ENCODE measurements at regions not wholly inside any gene's neighbourhood (a gene's known extent, or its start where the extent isn't known, plus 50 kb on each side); places are given as distances from the start of the nearest gene placed in this dataset.
A peak's percentile ranks its signal among the peaks of the same experiment; 100 is the strongest.

- in situ Hi-C loops (cut with MboI; ENCODE audit: low pct_unique_long_range_greater_than_20kb in 2 of 9, low sequenced_read_pairs in 9 of 9, unreplicated experiment in 9 of 9): no loop called here
- H3K4me1 ChIP-seq (replicated peaks in 1 of 2): no peaks in the 10 kb centered on the region
- no peak overlapping the region for H3K27ac ChIP-seq
- H3K4me3 ChIP-seq: no peak overlapping the region
- ATAC-seq (replicated peaks in 6 of 8): peak in 3 of 8 experiments; percentile 62 to 91 (median 74)
Observed at GRCh38 chr7:91526404-91526803, 262.2 kb downstream of the FZD1 start.

DNA sequence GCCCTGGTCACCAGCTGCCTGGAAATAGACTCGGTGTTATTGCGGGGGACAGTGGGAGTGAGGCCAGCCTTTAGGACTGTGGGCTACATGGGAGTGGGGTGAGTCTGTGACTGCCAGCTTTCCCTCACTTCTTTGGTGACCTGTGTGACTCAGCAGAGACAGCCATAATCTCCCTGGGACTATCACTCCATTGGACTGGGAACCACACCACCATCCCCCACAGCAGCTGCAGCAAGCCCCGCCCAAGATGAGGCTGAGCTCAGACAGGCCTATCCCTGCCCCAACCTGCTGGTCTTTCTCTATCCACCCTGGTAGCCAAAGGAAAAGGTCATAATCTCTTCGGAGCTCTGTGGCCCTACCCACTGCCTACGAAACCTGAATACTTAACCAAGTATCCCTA lies 263.2 kb downstream of the FZD1 start:
- peak in 2 of 8 experiments; percentile 63 to 89 for ATAC-seq (replicated peaks in 6 of 8)
- Histone ChIP-seq H3K27ac (no peak overlapping the region), H3K4me1 (replicated peaks in 1 of 2) (no peaks in the 10 kb centered on the region), H3K4me3 (no peak overlapping the region)
- 0 to 100% (median 100%) methylated on average over 1 to 3 of the region's 5 CpGs; no CpG with 5 or more reads in 5 of the 10 experiments for WGBS, 10 experiments
- in situ Hi-C loops (cut with MboI; ENCODE audit: low pct_unique_long_range_greater_than_20kb in 2 of 9, low sequenced_read_pairs in 9 of 9, unreplicated experiment in 9 of 9): no loop called here

- no peak for ATAC-seq (replicated peaks in 6 of 8)
- WGBS, 10 experiments: 18 to 100% (median 71%) methylated on average over 1 of the region's 1 CpG; no CpG with 5 or more reads in 6 of the 10 experiments
Observed at GRCh38 chr7:91533996-91534395, 269.8 kb downstream of the FZD1 start.

DNA sequence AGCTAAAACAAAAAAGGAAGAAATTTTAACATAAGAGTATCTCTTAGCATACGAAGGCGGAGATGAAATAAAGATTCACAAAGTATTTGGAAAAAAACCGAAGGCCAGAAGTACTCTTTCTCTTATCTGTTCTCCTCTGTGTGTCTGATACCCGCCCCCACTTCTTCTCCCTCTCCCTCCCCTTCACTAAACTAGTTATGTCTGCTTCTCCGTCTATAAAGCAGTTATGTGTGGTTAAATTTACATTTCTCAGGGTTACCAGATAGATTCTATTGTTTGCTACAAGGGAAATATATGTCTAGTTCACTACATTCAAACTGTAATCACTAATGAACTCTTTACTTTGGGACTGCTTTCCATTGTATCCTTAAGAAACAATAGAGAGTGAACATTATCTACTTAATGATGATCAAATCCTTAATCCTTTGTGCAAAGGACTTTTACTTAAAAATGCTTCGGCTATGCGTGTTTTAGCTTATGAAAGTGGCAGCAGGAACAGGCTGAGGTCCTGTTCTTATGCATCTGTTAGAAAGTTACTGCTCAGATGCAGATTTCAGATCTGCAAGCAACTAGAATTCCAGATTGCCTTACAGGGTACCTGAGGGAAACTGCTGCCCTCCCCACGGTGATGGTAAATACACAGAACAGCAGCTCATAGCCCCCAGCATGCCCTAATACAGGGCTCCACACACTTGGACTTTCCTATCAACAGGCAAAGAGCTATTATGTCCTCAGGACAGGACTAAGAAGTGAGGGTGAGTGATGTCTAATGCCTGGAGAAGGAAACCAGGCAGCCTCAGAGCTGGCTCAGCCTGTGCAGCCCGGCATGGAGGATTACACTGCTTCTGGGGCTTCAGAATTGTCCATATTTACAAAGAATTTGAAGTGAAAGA lies 273.3 kb downstream of the FZD1 start:
- in situ Hi-C loops (cut with MboI; ENCODE audit: low pct_unique_long_range_greater_than_20kb in 2 of 9, low sequenced_read_pairs in 9 of 9, unreplicated experiment in 9 of 9): no loop called here
- peaks cover 0 to 10% of the 10 kb centered on the region in 2 donors for H3K4me1 ChIP-seq (replicated peaks in 1 of 2)
- 23 to 100% (median 57%) methylated on average over 2 to 8 of the region's 9 CpGs for WGBS, 10 experiments
- H3K4me3 ChIP-seq: no peak overlapping the region
- no peak overlapping the region for H3K27ac ChIP-seq
- peak in 5 of 8 experiments; percentile 36 to 85 (median 54) for ATAC-seq (replicated peaks in 6 of 8)

More at GRCh38 chr7:91533996-91534395, 269.8 kb downstream of the FZD1 start:
- no peak overlapping the region for H3K4me3 ChIP-seq
- in situ Hi-C loops (cut with MboI; ENCODE audit: low pct_unique_long_range_greater_than_20kb in 2 of 9, low sequenced_read_pairs in 9 of 9, unreplicated experiment in 9 of 9): no loop called here
- H3K4me1 ChIP-seq (replicated peaks in 1 of 2): peaks cover 0 to 10% of the 10 kb centered on the region in 2 donors
- H3K27ac ChIP-seq: no peak overlapping the region

DNA sequence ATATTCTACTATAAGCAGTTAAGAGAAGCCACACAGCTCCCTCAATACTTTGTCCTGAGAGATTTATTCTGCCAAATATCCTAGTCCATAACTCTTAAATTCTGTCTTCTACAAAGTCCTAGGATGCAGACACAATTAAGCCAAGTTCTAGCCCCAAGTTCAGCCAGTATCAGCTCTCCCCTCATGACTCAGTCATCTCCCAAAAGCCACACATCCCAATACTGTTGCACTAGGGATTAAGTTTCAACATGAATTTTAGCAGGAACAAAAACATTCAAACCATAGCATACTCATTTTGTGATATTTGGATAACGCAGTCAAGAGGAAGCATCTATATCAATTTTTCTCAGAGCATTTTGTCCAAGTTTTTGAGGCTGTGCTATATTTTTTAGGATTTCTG lies 277.4 kb downstream of the FZD1 start:
- ATAC-seq (replicated peaks in 6 of 8): no peak
- WGBS, 10 experiments: 0 to 100% (median 93%) methylated on average over 1 of the region's 1 CpG; no CpG with 5 or more reads in 2 of the 10 experiments
- in situ Hi-C loops (cut with MboI; ENCODE audit: low pct_unique_long_range_greater_than_20kb in 2 of 9, low sequenced_read_pairs in 9 of 9, unreplicated experiment in 9 of 9): no loop called here
- no peak overlapping the region for H3K27ac ChIP-seq
- no peak overlapping the region for H3K4me3 ChIP-seq
- peaks cover 0 to 8% of the 10 kb centered on the region in 2 donors for H3K4me1 ChIP-seq (replicated peaks in 1 of 2)

GRCh38 chr7:91543646-91544045 lies 279.4 kb downstream of the FZD1 start:
- Histone ChIP-seq H3K4me1 (replicated peaks in 1 of 2) (no peaks in the 10 kb centered on the region), H3K27ac (no peak overlapping the region), H3K4me3 (no peak overlapping the region)
- in situ Hi-C loops (cut with MboI; ENCODE audit: low pct_unique_long_range_greater_than_20kb in 2 of 9, low sequenced_read_pairs in 9 of 9, unreplicated experiment in 9 of 9): no loop called here
- ATAC-seq (replicated peaks in 6 of 8): peak in 3 of 8 experiments; percentile 65 to 93 (median 70)
- 8 to 100% (median 86%) methylated on average over 1 of the region's 1 CpG; no CpG with 5 or more reads in 2 of the 10 experiments for WGBS, 10 experiments

DNA sequence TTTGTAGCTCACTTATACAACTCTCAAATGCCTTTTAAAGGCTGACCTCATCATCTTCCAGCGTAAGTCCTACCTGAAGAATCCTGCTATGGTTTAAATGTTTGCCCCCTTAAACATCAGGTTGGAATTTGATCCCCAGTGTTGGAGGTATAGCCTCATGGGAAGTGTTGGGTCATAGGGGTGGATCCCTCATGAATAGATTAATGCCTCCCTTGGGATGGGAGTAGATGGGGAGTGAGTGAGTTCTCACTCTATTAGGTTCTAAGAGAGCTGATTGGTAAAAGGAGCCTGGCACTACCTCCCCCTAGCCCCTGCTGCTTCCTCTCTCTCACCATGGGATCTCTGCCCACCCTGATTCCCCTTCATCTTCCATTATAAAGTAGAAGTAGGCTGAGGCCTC lies 285.6 kb downstream of the FZD1 start:
- peak in 2 of 8 experiments; percentile 55 to 56 for ATAC-seq (replicated peaks in 6 of 8)
- no peak overlapping the region for H3K4me3 ChIP-seq
- 60 to 100% (median 100%) methylated on average over 1 of the region's 1 CpG; no CpG with 5 or more reads in 6 of the 10 experiments for WGBS, 10 experiments
- H3K4me1 ChIP-seq (replicated peaks in 1 of 2): no peaks in the 10 kb centered on the region
- no peak overlapping the region for H3K27ac ChIP-seq
- in situ Hi-C loops (cut with MboI; ENCODE audit: low pct_unique_long_range_greater_than_20kb in 2 of 9, low sequenced_read_pairs in 9 of 9, unreplicated experiment in 9 of 9): no loop called here

- Histone ChIP-seq H3K4me3 (no peak overlapping the region), H3K4me1 (replicated peaks in 1 of 2) (no peaks in the 10 kb centered on the region), H3K27ac (no peak overlapping the region)
- in situ Hi-C loops (cut with MboI; ENCODE audit: low pct_unique_long_range_greater_than_20kb in 2 of 9, low sequenced_read_pairs in 9 of 9, unreplicated experiment in 9 of 9): no loop called here
- no peak for ATAC-seq (replicated peaks in 6 of 8)
- WGBS, 10 experiments: 100% methylated on average over 1 of the region's 1 CpG; no CpG with 5 or more reads in 4 of the 10 experiments
Observed at GRCh38 chr7:91550931-91551330, 286.7 kb downstream of the FZD1 start.

DNA sequence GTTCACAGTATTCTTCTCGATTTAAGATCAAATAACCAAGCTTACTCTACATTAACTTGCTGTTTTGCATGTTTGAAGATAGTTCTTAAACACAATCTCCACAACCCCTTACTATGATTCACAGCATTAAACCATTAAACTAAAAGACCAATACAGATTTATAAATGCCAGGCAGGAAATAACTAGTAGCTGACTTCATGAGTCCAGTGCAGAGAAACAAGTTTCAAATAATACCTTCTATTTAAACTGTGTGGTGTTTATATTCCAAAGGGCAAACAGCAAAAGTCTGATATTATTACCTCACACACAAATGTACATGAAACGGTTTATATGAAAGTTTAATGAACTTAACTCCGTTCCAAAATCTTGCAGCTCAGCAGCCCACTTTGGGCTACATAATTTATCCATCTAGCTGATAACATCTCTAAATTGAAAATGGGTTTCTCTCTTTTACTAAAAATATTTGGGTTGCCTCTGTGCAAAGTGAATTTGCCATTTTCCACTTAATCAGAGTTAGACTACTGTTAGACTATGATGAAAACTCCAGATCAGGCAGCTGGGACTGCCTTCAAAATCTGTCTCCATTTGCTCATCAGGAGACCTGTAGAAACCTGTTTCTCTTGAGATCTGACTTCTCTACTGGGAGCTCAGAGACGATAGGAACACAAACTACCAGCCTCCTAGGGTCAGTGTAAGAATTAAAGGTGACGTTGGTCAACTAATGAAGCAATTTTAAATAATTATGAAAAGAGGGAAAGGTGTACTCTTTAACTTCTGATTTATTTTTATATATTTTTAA lies 287.3 kb downstream of the FZD1 start:
- H3K27ac ChIP-seq: no peak overlapping the region
- no peak overlapping the region for H3K4me3 ChIP-seq
- in situ Hi-C loops (cut with MboI; ENCODE audit: low pct_unique_long_range_greater_than_20kb in 2 of 9, low sequenced_read_pairs in 9 of 9, unreplicated experiment in 9 of 9): no loop called here
- WGBS, 10 experiments: 27 to 100% (median 85%) methylated on average over 2 to 5 of the region's 5 CpGs
- ATAC-seq (replicated peaks in 6 of 8): no peak
- H3K4me1 ChIP-seq (replicated peaks in 1 of 2): no peaks in the 10 kb centered on the region

DNA sequence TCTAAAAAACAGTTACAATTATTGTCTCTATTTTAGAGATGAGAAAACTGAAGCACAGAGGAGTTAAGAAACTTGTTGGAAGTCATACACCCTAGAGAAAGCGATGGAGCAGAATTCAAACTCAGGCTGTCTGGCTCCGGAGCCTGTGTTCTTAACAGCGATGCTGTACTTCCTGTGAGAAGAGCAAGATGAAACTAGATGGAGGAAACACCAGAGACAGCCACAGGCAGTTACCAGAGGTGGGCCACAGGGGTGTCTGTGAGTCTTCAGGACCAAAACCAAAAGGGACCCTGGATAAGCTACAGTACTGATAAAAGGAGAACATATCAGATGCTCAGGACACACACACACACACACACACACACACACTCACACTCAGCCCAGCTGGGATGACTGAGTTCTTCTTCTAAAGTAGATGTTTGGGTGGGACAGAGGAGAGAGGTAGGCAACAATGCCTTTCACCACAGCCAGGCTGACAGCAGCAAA lies 289.2 kb downstream of the FZD1 start:
- no peak overlapping the region for H3K4me3 ChIP-seq
- WGBS, 10 experiments: 67 to 100% (median 94%) methylated on average over 1 to 3 of the region's 3 CpGs; no CpG with 5 or more reads in 3 of the 10 experiments
- no peak overlapping the region for H3K27ac ChIP-seq
- H3K4me1 ChIP-seq (replicated peaks in 1 of 2): no peaks in the 10 kb centered on the region
- in situ Hi-C loops (cut with MboI; ENCODE audit: low pct_unique_long_range_greater_than_20kb in 2 of 9, low sequenced_read_pairs in 9 of 9, unreplicated experiment in 9 of 9): no loop called here
- no peak for ATAC-seq (replicated peaks in 6 of 8)

- 23 to 100% (median 80%) methylated on average over 1 to 4 of the region's 6 CpGs; no CpG with 5 or more reads in 5 of the 10 experiments for WGBS, 10 experiments
- peak in 3 of 8 experiments; percentile 17 to 35 (median 30) for ATAC-seq (replicated peaks in 6 of 8)
- in situ Hi-C loops (cut with MboI; ENCODE audit: low pct_unique_long_range_greater_than_20kb in 2 of 9, low sequenced_read_pairs in 9 of 9, unreplicated experiment in 9 of 9): no loop called here
- H3K4me1 ChIP-seq (replicated peaks in 1 of 2): no peaks in the 10 kb centered on the region
- no peak overlapping the region for H3K27ac ChIP-seq
- no peak overlapping the region for H3K4me3 ChIP-seq
Observed at GRCh38 chr7:91554883-91555282, 290.6 kb downstream of the FZD1 start.

DNA sequence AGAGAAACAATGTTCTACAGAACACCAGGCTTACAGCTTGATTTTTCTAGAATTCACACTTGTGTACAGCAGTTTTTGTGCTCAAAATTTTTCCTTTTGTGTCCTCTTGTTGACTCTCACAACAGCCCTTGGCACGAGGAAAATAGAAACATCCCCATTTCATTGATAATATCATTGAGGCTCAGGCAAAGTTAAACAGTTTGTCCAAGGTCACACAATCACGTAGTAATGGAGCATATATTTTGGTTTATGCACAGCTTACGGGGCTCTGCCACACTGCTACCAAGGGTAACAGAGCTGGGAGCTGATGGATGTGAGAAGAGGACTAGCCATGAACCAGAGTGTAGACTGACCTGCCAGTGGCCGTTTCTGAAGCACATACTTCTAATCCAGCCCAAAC lies 292.0 kb downstream of the FZD1 start:
- in situ Hi-C loops (cut with MboI; ENCODE audit: low pct_unique_long_range_greater_than_20kb in 2 of 9, low sequenced_read_pairs in 9 of 9, unreplicated experiment in 9 of 9): no loop called here
- 32 to 100% (median 86%) methylated on average over 1 to 4 of the region's 4 CpGs; no CpG with 5 or more reads in 2 of the 10 experiments for WGBS, 10 experiments
- H3K27ac ChIP-seq: no peak overlapping the region
- H3K4me3 ChIP-seq: no peak overlapping the region
- no peaks in the 10 kb centered on the region for H3K4me1 ChIP-seq (replicated peaks in 1 of 2)
- ATAC-seq (replicated peaks in 6 of 8): no peak
